ENCODE measurements at regions not wholly inside any gene's neighbourhood (a gene's known extent, or its start where the extent isn't known, plus 50 kb on each side); places are given as distances from the start of the nearest gene placed in this dataset.

- H3K9me3 Mint-ChIP-seq, result peaks cover 3% of the 10 kb centered on the region
- no peak overlapping the region for H3K4me3 Mint-ChIP-seq
- H3K4me1 Mint-ChIP-seq, result no peaks in the 10 kb centered on the region
- no peaks in the 10 kb centered on the region for H3K36me3 Mint-ChIP-seq (ENCODE audit: low read depth)
- TF ChIP-seq, protein P1, sequence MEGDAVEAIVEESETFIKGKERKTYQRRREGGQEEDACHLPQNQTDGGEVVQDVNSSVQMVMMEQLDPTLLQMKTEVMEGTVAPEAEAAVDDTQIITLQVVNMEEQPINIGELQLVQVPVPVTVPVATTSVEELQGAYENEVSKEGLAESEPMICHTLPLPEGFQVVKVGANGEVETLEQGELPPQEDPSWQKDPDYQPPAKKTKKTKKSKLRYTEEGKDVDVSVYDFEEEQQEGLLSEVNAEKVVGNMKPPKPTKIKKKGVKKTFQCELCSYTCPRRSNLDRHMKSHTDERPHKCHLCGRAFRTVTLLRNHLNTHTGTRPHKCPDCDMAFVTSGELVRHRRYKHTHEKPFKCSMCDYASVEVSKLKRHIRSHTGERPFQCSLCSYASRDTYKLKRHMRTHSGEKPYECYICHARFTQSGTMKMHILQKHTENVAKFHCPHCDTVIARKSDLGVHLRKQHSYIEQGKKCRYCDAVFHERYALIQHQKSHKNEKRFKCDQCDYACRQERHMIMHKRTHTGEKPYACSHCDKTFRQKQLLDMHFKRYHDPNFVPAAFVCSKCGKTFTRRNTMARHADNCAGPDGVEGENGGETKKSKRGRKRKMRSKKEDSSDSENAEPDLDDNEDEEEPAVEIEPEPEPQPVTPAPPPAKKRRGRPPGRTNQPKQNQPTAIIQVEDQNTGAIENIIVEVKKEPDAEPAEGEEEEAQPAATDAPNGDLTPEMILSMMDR (IDR thresholded peaks at IDR 0.05; ENCODE audit: unreplicated experiment in 3 of 3), result no peak
- H3K27me3 Mint-ChIP-seq (ENCODE audit: low read depth), result no peaks in the 10 kb centered on the region
- no peak overlapping the region for H3K27ac Mint-ChIP-seq
Measured at GRCh38 chr1:90810681-90811080, 93.6 kb upstream of the BARHL2 start.

DNA sequence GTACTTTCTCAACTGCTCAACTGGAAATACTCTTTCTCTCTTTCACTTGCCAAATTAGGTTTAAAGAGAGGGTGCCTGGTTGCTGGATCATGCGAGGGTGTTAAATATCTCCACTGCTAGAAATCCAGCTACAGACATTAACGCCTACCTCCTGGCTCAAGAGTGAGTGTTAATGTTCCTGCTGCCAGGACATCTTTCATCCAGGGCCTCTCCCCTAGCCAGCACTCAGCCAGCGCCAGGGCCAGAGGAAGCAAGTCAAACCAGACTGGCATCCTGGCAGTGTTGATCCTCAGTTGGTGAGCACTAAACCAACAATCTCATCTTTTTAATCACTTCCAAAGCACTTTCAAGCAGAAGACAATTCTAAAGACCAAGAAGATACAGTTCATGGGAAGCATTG lies 92.9 kb upstream of the BARHL2 start:
- H3K27me3 Mint-ChIP-seq (ENCODE audit: low read depth), result no peaks in the 10 kb centered on the region
- no peaks in the 10 kb centered on the region for H3K4me1 Mint-ChIP-seq
- H3K36me3 Mint-ChIP-seq (ENCODE audit: low read depth), result no peaks in the 10 kb centered on the region
- H3K4me3 Mint-ChIP-seq, result no peak overlapping the region
- peaks cover 8% of the 10 kb centered on the region for H3K9me3 Mint-ChIP-seq
- TF ChIP-seq, protein P1 (IDR thresholded peaks at IDR 0.05; ENCODE audit: unreplicated experiment in 3 of 3), result no peak
- no peak overlapping the region for H3K27ac Mint-ChIP-seq

GRCh38 chr1:90809093-90809492 lies 92.0 kb upstream of the BARHL2 start:
- no peaks in the 10 kb centered on the region for H3K4me1 Mint-ChIP-seq
- H3K27ac Mint-ChIP-seq, result no peak overlapping the region
- TF ChIP-seq, protein P1 (IDR thresholded peaks at IDR 0.05; ENCODE audit: unreplicated experiment in 3 of 3), result no peak
- peaks cover 11% of the 10 kb centered on the region for H3K9me3 Mint-ChIP-seq
- no peaks in the 10 kb centered on the region for H3K36me3 Mint-ChIP-seq (ENCODE audit: low read depth)
- H3K4me3 Mint-ChIP-seq, result no peak overlapping the region
- no peaks in the 10 kb centered on the region for H3K27me3 Mint-ChIP-seq (ENCODE audit: low read depth)

DNA sequence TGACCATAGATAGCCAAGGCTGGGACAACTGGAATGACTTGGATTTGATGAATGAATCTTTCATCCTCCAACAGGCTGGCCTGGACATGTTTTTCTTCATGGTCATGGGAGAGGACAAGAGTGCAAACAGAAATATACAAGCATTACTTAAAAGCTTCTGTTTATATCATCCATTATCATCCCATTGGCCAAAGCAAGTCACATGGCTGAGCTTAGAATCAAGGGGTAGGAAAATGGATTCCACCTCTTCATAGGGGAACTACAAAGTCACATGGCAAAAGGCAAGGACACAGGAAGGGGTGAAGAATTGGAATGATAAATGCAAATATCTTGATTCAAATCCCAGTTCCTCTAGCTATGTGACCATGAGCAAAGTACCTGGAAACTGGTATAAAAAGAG lies 90.2 kb upstream of the BARHL2 start:
- Mint-ChIP-seq H3K4me1 (no peaks in the 10 kb centered on the region), H3K9me3 (peaks cover 17% of the 10 kb centered on the region), H3K36me3 (ENCODE audit: low read depth) (no peaks in the 10 kb centered on the region), H3K4me3 (no peak overlapping the region), H3K27ac (no peak overlapping the region), H3K27me3 (ENCODE audit: low read depth) (no peaks in the 10 kb centered on the region)
- TF ChIP-seq, protein P1 (IDR thresholded peaks at IDR 0.05; ENCODE audit: unreplicated experiment in 3 of 3), result no peak

DNA sequence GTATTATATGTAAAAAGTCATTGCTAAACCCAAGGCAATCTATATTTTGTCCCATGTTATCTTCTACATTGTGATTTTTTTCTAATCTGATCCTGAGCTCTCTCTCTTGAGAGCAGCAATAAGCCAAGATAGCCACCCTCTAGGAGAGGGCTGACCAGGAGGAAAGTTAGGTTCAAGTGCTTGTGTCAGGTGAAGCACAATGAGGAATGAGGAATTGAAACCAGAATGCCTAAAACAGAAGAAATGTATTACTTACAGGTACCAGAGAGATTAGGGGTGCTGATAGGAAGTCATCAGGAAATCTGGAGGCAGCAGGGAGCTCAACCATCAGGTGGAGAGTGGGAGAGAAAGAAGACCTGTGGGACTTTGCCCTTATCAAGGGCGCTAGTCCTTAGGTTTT lies 85.5 kb upstream of the BARHL2 start:
- Mint-ChIP-seq H3K9me3 (peaks cover 17% of the 10 kb centered on the region), H3K36me3 (ENCODE audit: low read depth) (no peaks in the 10 kb centered on the region), H3K4me3 (no peak overlapping the region), H3K27me3 (ENCODE audit: low read depth) (peaks cover 4% of the 10 kb centered on the region), H3K4me1 (no peaks in the 10 kb centered on the region), H3K27ac (no peak overlapping the region)
- TF ChIP-seq, protein P1 (IDR thresholded peaks at IDR 0.05; ENCODE audit: unreplicated experiment in 3 of 3), result no peak

DNA sequence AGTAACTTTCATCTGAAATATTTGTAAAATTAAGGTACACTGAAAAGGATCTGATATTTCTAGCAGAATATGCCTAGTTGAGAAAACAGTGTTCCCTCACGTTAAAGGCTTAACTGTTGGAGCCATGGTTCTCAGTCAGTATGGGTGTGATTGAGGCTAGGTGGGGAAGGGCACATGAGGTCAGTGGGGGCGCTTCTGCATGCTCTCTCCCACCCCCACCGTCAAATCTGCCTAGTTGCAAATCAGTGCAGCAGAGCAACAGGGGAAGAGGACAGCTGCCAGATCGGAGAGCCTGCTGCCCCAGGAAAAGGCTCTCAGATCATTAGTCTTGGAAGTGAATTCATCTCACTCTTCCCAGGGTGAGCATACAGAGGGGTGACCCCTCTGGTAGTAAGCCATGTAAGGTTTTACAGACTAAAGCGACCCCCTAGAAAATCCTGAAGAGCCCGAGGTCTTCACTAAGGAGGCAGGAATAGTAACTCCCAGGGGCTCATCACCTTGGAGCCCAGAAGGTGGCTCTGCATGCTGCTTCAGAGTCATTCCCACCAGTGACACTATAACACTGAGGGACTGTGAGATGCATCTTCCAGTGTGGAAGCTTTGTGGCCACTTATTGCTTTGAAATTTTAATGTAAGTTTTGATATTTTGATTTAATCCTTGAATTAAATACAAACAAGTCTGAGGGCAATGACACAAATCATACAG lies 83.1 kb upstream of the BARHL2 start:
- Mint-ChIP-seq H3K27me3 (ENCODE audit: low read depth) (peaks cover 4% of the 10 kb centered on the region), H3K4me3 (no peak overlapping the region), H3K4me1 (no peaks in the 10 kb centered on the region), H3K9me3 (peaks cover 11% of the 10 kb centered on the region), H3K27ac (no peak overlapping the region), H3K36me3 (ENCODE audit: low read depth) (no peaks in the 10 kb centered on the region)
- TF ChIP-seq, protein P1 (IDR thresholded peaks at IDR 0.05; ENCODE audit: unreplicated experiment in 3 of 3), result no peak
